ENCODE measurements at regions not wholly inside any gene's neighbourhood (a gene's known extent, or its start where the extent isn't known, plus 50 kb on each side); places are given as distances from the start of the nearest gene placed in this dataset.

GRCh38 chr6:165722022-165722421 is 59.0 kb upstream of the PDE10A start:
- TF ChIP-seq CTCF (IDR thresholded peaks at IDR 0.05): no peak
- no peak for TF ChIP-seq ZFX (IDR thresholded peaks at IDR 0.05; ENCODE audit: borderline replicate concordance)
